Upper lobe of right lung (tissue), 1 donor: ENCODE measurements at regions not wholly inside any gene's neighbourhood (a gene's known extent, or its start where the extent isn't known, plus 50 kb on each side); places are given as distances from the start of the nearest gene placed in this dataset.

Experiments
- ATAC-seq: fragments of 200-7000 bp; cut with Tn5 transposase; one replicate; pipeline ENCODE4 v1.9.1; 2020; ENCODE audit warnings: mild to moderate bottlenecking, moderate library complexity
- DNase-seq: peaks from one replicate; pipeline ENCODE4 v3.0.0-alpha.2; 2020
- H3K27ac ChIP-seq: fragments of 200-600 bp; one replicate; pipeline ENCODE4 v1.8.0; 2022
- H3K27me3 ChIP-seq: fragments of 200-600 bp; one replicate; pipeline ENCODE4 v1.8.0; 2022; ENCODE audit warnings: mild to moderate bottlenecking
- H3K36me3 ChIP-seq: fragments of 200-600 bp; one replicate; pipeline ENCODE4 v1.8.0; 2022
- H3K4me1 ChIP-seq: fragments of 200-600 bp; one replicate; pipeline ENCODE4 v1.8.0; 2022
- H3K4me3 ChIP-seq: fragments of 200-600 bp; one replicate; pipeline ENCODE4 v1.8.0; 2022; ENCODE audit warnings: mild to moderate bottlenecking
- H3K9me3 ChIP-seq: fragments of 200-600 bp; one replicate; pipeline ENCODE4 v1.8.0; 2022
- CTCF ChIP-seq: fragments of 200-600 bp; IDR thresholded peaks from one replicate; pipeline ENCODE4 v1.8.0; 2022; ENCODE audit warnings: antibody characterized with exemption
- intact Hi-C: fragments of 100-400 bp; cut with DNase I; formaldehyde crosslinking; loops from one replicate; pipeline ENCODE4 v1.11.0; 2022
- donor health status: DM: no; HTN: yes; CAD: no; lungs with severe emphysema.

GRCh38 chr13:104431895-104432294 is 1365.7 kb upstream of the SLC10A2 start:
- TF ChIP-seq CTCF = no peak
- H3K27ac ChIP-seq = no peak overlapping the region
- no peak for DNase-seq
- H3K4me3 ChIP-seq = no peak overlapping the region
- H3K4me1 ChIP-seq = no peaks in the 10 kb centered on the region
- H3K9me3 ChIP-seq = no peaks in the 10 kb centered on the region
- H3K27me3 ChIP-seq = no peaks in the 10 kb centered on the region
- intact Hi-C loops = no loop called here
- no peak for ATAC-seq
- H3K36me3 ChIP-seq = no peaks in the 10 kb centered on the region

- ATAC-seq = no peak
- Histone ChIP-seq H3K4me3 (no peak overlapping the region), H3K36me3 (no peaks in the 10 kb centered on the region), H3K9me3 (no peaks in the 10 kb centered on the region), H3K27ac (no peak overlapping the region), H3K4me1 (no peaks in the 10 kb centered on the region), H3K27me3 (no peaks in the 10 kb centered on the region)
- DNase-seq = no peak
- intact Hi-C loops = no loop called here
- TF ChIP-seq CTCF = no peak
These were observed 1360.2 kb upstream of the SLC10A2 start for GRCh38 chr13:104426435-104426834.

GRCh38 chr13:104422668-104423067 is 1356.5 kb upstream of the SLC10A2 start:
- H3K9me3 ChIP-seq = no peaks in the 10 kb centered on the region
- no peak overlapping the region for H3K27ac ChIP-seq
- H3K36me3 ChIP-seq = no peaks in the 10 kb centered on the region
- no peaks in the 10 kb centered on the region for H3K27me3 ChIP-seq
- DNase-seq = no peak
- no peaks in the 10 kb centered on the region for H3K4me1 ChIP-seq
- TF ChIP-seq CTCF = no peak
- no peak for ATAC-seq
- intact Hi-C loops = no loop called here
- H3K4me3 ChIP-seq = no peak overlapping the region

GRCh38 chr13:104416973-104417372 is 1350.8 kb upstream of the SLC10A2 start:
- no peak for ATAC-seq
- DNase-seq = no peak
- intact Hi-C loops = no loop called here

GRCh38 chr13:104414771-104415170 is 1348.6 kb upstream of the SLC10A2 start:
- no peak for TF ChIP-seq CTCF
- Histone ChIP-seq H3K36me3 (no peaks in the 10 kb centered on the region), H3K4me3 (no peak overlapping the region), H3K9me3 (no peaks in the 10 kb centered on the region), H3K27me3 (no peaks in the 10 kb centered on the region), H3K27ac (no peak overlapping the region), H3K4me1 (no peaks in the 10 kb centered on the region)
- ATAC-seq = peak; percentile 52
- intact Hi-C loops = no loop called here
- DNase-seq = no peak

More at GRCh38 chr13:104416973-104417372, 1350.8 kb upstream of the SLC10A2 start:
- H3K4me3 ChIP-seq = no peak overlapping the region
- no peaks in the 10 kb centered on the region for H3K4me1 ChIP-seq
- TF ChIP-seq CTCF = no peak
- H3K9me3 ChIP-seq = no peaks in the 10 kb centered on the region
- H3K27ac ChIP-seq = no peak overlapping the region
- H3K27me3 ChIP-seq = no peaks in the 10 kb centered on the region
- H3K36me3 ChIP-seq = no peaks in the 10 kb centered on the region

- ATAC-seq = no peak
- H3K27ac ChIP-seq = no peak overlapping the region
- intact Hi-C loops = no loop called here
These were observed 1348.0 kb upstream of the SLC10A2 start for GRCh38 chr13:104414181-104414580.

More at GRCh38 chr13:104414181-104414580, 1348.0 kb upstream of the SLC10A2 start:
- TF ChIP-seq CTCF = no peak
- Histone ChIP-seq H3K9me3 (no peaks in the 10 kb centered on the region), H3K27me3 (no peaks in the 10 kb centered on the region), H3K4me3 (no peak overlapping the region), H3K4me1 (no peaks in the 10 kb centered on the region), H3K36me3 (no peaks in the 10 kb centered on the region)
- no peak for DNase-seq
